GM18511 (cell line): ENCODE measurements at regions not wholly inside any gene's neighbourhood (a gene's known extent, or its start where the extent isn't known, plus 50 kb on each side); places are given as distances from the start of the nearest gene placed in this dataset.

Source experiments
- ATAC-seq: cut with Tn5 transposase; IDR thresholded peaks from one replicate; pipeline ENCODE4 v1.9.1; 2021; ENCODE audit warnings: mild to moderate bottlenecking, moderate library complexity; ENCODE audit not compliant: unreplicated experiment

- ATAC-seq, result no peak
Measured at GRCh38 chr13:74005320-74006157, 128.7 kb downstream of the KLF12 start.

- no peak for ATAC-seq
Measured at GRCh38 chr13:74004109-74004508, 130.1 kb downstream of the KLF12 start.

- ATAC-seq, result no peak
Measured at GRCh38 chr13:74003374-74003773, 130.8 kb downstream of the KLF12 start.

- ATAC-seq, result no peak
Measured at GRCh38 chr13:74000876-74001275, 133.3 kb downstream of the KLF12 start.

- ATAC-seq, result peak; percentile 83
Measured at GRCh38 chr13:73998631-73999030, 135.6 kb downstream of the KLF12 start.

- ATAC-seq, result peak; percentile 30
Measured at GRCh38 chr13:73997964-73998363, 136.2 kb downstream of the KLF12 start.

GRCh38 chr13:73996569-73996968 lies 137.6 kb downstream of the KLF12 start:
- ATAC-seq, result no peak

- no peak for ATAC-seq
Measured at GRCh38 chr13:73995736-73996135, 138.5 kb downstream of the KLF12 start.

- no peak for ATAC-seq
Measured at GRCh38 chr13:73993661-73994060, 140.5 kb downstream of the KLF12 start.

- peak; percentile 55 for ATAC-seq
Measured at GRCh38 chr13:73991884-73992283, 142.3 kb downstream of the KLF12 start.

- peak; percentile 71 for ATAC-seq
Measured at GRCh38 chr13:73991384-73991783, 142.8 kb downstream of the KLF12 start.

- no peak for ATAC-seq
Measured at GRCh38 chr13:73989244-73989843, 144.9 kb downstream of the KLF12 start.

GRCh38 chr13:73988461-73988860 lies 145.7 kb downstream of the KLF12 start:
- ATAC-seq, result no peak

- ATAC-seq, result no peak
Measured at GRCh38 chr13:73987618-73988017, 146.6 kb downstream of the KLF12 start.

GRCh38 chr13:73985783-73986182 lies 148.4 kb downstream of the KLF12 start:
- ATAC-seq, result no peak

- no peak for ATAC-seq
Measured at GRCh38 chr13:73984949-73985691, 149.1 kb downstream of the KLF12 start.

- no peak for ATAC-seq
Measured at GRCh38 chr13:73984201-73984600, 150.0 kb downstream of the KLF12 start.

- no peak for ATAC-seq
Measured at GRCh38 chr13:73983109-73983508, 151.1 kb downstream of the KLF12 start.

GRCh38 chr13:73981595-73981994 lies 152.6 kb downstream of the KLF12 start:
- ATAC-seq, result no peak

- no peak for ATAC-seq
Measured at GRCh38 chr13:73975767-73976166, 158.4 kb downstream of the KLF12 start.

GRCh38 chr13:73974051-73974450 lies 160.2 kb downstream of the KLF12 start:
- ATAC-seq, result no peak

GRCh38 chr13:73973156-73973555 lies 161.0 kb downstream of the KLF12 start:
- no peak for ATAC-seq
